Neural crest cell (in vitro differentiated cells): ENCODE measurements at regions not wholly inside any gene's neighbourhood (a gene's known extent, or its start where the extent isn't known, plus 50 kb on each side); places are given as distances from the start of the nearest gene placed in this dataset.

Experiments
- DNase-seq: peaks from one replicate; pipeline ENCODE4 v3.0.0; 2021; ENCODE audit warnings: low read depth, mixed read lengths, low spot score
- H3K27ac Mint-ChIP-seq: one replicate; pipeline ENCODE4 v1.8.0; 2021; ENCODE audit warnings: mild to moderate bottlenecking, mixed read lengths; ENCODE audit not compliant: unreplicated experiment
- H3K27me3 Mint-ChIP-seq: 2 replicates; pipeline ENCODE4 v1.8.0; 2021; ENCODE audit warnings: low read depth, mild to moderate bottlenecking, mixed read lengths
- H3K36me3 Mint-ChIP-seq: 2 replicates; pipeline ENCODE4 v1.8.0; 2021; ENCODE audit warnings: low read depth, mild to moderate bottlenecking, mixed read lengths
- H3K4me1 Mint-ChIP-seq: 2 replicates; pipeline ENCODE4 v1.8.0; 2021; ENCODE audit warnings: mixed read lengths
- H3K4me3 Mint-ChIP-seq: one replicate; pipeline ENCODE4 v1.8.0; 2021; ENCODE audit warnings: mild to moderate bottlenecking, mixed read lengths
- H3K9me3 Mint-ChIP-seq: 2 replicates; pipeline ENCODE4 v1.8.0; 2021; ENCODE audit warnings: mixed read lengths
- TF ChIP-seq, protein P1 (sequence below): fragments of 200-600 bp; sonication (generic); conservative IDR thresholded peaks from 2 replicates; pipeline ENCODE4 v1.5.0; 2021; ENCODE audit warnings: antibody characterized with exemption, mild to moderate bottlenecking

DNA sequence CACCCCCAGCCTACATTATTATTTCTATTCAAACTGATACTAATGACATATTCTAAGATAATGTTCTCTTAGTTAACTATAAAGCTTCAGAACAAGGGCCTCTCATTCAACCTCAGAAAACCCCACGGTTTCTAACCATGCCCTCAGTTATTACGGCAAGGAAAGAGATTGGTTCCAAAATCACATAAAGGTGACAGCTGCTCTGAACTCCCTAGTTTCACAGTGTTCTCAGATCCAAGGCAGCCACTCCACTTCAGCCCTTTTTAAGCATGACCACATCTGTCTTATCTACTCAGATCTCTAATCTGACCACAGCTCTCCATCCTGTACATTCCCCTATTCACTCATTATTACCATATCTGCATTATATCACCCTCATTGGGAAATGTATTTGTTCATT lies 98.8 kb upstream of the CEP85L start:
- H3K4me1 Mint-ChIP-seq, result peaks cover 7% of the 10 kb centered on the region
- H3K27me3 Mint-ChIP-seq, result no peaks in the 10 kb centered on the region
- no peak for DNase-seq
- no peaks in the 10 kb centered on the region for H3K36me3 Mint-ChIP-seq
- no peaks in the 10 kb centered on the region for H3K9me3 Mint-ChIP-seq
- no peak overlapping the region for H3K27ac Mint-ChIP-seq
- H3K4me3 Mint-ChIP-seq, result no peak overlapping the region
- TF ChIP-seq, protein P1, sequence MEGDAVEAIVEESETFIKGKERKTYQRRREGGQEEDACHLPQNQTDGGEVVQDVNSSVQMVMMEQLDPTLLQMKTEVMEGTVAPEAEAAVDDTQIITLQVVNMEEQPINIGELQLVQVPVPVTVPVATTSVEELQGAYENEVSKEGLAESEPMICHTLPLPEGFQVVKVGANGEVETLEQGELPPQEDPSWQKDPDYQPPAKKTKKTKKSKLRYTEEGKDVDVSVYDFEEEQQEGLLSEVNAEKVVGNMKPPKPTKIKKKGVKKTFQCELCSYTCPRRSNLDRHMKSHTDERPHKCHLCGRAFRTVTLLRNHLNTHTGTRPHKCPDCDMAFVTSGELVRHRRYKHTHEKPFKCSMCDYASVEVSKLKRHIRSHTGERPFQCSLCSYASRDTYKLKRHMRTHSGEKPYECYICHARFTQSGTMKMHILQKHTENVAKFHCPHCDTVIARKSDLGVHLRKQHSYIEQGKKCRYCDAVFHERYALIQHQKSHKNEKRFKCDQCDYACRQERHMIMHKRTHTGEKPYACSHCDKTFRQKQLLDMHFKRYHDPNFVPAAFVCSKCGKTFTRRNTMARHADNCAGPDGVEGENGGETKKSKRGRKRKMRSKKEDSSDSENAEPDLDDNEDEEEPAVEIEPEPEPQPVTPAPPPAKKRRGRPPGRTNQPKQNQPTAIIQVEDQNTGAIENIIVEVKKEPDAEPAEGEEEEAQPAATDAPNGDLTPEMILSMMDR, result no peak

DNA sequence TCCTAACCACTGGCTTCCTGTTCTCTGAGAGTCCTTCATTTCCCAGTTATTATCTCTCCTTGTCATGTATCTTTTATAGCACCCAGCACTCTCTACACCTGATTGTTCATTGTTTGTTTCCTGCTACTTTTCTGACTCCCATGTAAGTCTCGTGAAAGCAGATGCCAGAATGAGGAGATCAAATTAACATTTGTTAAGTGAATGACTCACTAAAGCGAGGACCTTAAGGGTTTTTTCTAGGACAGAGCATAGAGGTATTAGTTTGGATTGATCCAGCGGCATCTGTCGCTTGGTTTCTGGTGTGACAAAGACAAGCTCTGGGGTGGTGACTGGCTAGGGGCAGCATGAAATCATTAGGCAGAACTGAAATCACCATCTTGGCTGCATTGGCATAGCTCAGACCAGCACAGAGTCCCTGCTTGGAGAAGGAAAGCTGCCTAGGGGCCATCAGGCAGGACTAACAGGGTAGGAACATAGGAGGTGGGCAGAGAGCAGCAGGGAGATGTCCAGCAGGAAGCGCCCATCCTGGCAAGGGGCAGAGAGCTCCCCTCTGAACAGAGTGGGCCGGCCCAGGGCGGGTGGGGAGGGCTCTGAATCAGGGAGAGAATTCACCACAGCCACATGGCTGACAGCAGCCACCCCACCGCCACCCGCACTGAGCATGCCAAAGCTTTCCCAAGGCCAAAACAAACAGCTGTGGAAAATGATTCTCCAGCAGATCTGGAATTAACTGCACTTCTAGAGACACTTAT lies 97.1 kb upstream of the CEP85L start:
- Mint-ChIP-seq H3K36me3 (no peaks in the 10 kb centered on the region), H3K4me1 (peaks cover 7% of the 10 kb centered on the region), H3K27ac (peak overlapping the region; percentile 1), H3K4me3 (no peak overlapping the region), H3K27me3 (no peaks in the 10 kb centered on the region), H3K9me3 (no peaks in the 10 kb centered on the region)
- no peak for DNase-seq
- TF ChIP-seq, protein P1, result no peak

DNA sequence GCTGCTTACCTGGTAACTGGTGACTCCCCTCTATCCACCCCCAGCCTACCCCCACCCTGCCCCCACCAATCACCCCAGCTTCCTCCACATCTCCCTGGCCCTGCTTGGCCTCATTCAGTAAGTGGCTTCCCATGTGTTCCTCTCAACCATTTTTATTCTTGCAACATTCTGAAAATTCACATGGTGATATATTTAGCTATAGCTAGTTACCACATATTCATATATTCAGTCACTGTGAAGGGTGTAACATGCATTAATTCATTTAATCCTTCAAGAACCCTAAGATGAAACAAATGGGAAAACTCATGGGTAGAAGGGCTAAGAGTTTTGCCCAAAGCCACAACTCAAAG lies 95.4 kb upstream of the CEP85L start:
- Mint-ChIP-seq H3K4me3 (no peak overlapping the region), H3K9me3 (no peaks in the 10 kb centered on the region), H3K36me3 (no peaks in the 10 kb centered on the region), H3K27me3 (no peaks in the 10 kb centered on the region), H3K27ac (no peak overlapping the region), H3K4me1 (peaks cover 7% of the 10 kb centered on the region)
- no peak for DNase-seq
- TF ChIP-seq, protein P1, result no peak

DNA sequence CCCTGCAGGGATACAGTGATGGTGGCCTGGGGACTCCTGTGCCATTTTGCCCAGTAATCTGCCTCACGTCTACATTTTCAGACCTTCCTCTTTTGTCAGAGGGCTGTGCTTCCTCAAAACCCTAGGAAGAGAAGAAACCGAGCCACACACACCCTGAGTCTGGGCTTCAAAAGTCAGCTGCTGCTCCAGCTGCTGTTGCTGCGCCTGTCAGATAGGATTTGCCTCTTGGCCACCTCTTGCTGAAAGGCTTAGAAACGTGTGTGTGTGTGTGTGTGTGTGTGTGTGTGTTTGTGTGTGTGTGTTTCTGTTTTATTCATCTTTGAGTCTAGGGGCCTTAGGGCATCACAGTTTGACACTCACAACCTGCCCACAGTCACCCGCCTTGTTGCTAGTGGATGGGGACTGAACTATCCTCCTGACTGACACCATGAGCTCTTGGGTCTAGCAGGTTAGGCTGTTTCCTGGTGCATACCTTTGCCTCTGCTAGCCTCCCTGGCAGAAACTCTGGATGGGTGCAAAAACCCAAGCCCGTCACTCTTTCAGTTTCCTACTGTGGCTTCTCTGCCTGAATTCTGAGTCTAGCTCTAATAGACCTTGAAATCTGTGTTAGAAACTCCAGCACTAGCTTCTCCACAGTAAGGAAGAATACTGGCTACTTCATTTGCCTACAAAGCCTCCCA lies 94.9 kb upstream of the CEP85L start:
- Mint-ChIP-seq H3K9me3 (no peaks in the 10 kb centered on the region), H3K4me1 (peaks cover 7% of the 10 kb centered on the region), H3K27me3 (no peaks in the 10 kb centered on the region), H3K36me3 (no peaks in the 10 kb centered on the region), H3K27ac (no peak overlapping the region), H3K4me3 (no peak overlapping the region)
- DNase-seq, result no peak
- TF ChIP-seq, protein P1, result no peak

DNA sequence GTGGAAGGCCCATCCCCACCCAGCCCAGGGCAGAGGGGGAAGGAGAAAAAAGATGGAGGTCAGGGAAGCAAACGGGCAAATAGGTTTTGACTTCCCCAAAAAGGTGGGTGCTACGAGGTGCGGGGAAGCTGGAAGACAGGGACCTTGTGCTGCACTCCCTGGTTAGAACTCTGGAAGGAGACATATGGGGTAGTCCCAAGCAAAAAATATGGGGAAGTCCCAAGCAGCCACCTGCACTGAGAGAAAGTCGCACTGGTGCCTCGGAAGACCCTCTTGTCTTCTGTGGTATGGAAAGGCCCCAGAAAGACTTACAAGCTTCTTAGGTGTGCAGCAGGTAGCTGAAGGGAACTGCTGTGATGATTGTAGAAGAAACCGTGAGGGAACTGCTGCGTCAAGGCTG lies 93.8 kb upstream of the CEP85L start:
- Mint-ChIP-seq H3K9me3 (no peaks in the 10 kb centered on the region), H3K36me3 (no peaks in the 10 kb centered on the region), H3K4me1 (peaks cover 7% of the 10 kb centered on the region), H3K27me3 (no peaks in the 10 kb centered on the region), H3K4me3 (no peak overlapping the region), H3K27ac (no peak overlapping the region)
- no peak for DNase-seq
- TF ChIP-seq, protein P1, result no peak
